GM12892 (cell line): ENCODE measurements at regions not wholly inside any gene's neighbourhood (a gene's known extent, or its start where the extent isn't known, plus 50 kb on each side); places are given as distances from the start of the nearest gene placed in this dataset.

ENCODE experiments used
- POLR2A ChIP-seq: IDR thresholded peaks from 2 replicates; pipeline ENCODE4 v1.6.1; 2011; ENCODE audit warnings: low read depth, low read length, control low read depth
- POLR2AphosphoS5 ChIP-seq: IDR thresholded peaks from 2 replicates; pipeline ENCODE4 v1.6.1; 2011; ENCODE audit warnings: low read depth, low read length, control low read depth

GRCh38 chr12:71038960-71039359, 118.4 kb upstream of the PTPRR start:
- no peak for TF ChIP-seq POLR2A
- TF ChIP-seq POLR2AphosphoS5: no peak
